WI38 (cell line): ENCODE measurements at regions not wholly inside any gene's neighbourhood (a gene's known extent, or its start where the extent isn't known, plus 50 kb on each side); places are given as distances from the start of the nearest gene placed in this dataset.
"Not testable (repeated sequence)": the region's sequence is repeated elsewhere in the genome, so short reads cannot be mapped to it uniquely, and the experiment has no call there.

ENCODE experiments used
- H3K4me3 ChIP-seq: 2 replicates; pipeline ENCODE4 v1.5.1; 2011; ENCODE audit warnings: low read depth, mild to moderate bottlenecking, control low read depth, low read length
- TF ChIP-seq, protein P1 (sequence below): IDR thresholded peaks from 2 replicates; pipeline ENCODE4 v1.5.1; 2012; ENCODE audit warnings: low read depth, mild to moderate bottlenecking, control low read depth, low read length

DNA sequence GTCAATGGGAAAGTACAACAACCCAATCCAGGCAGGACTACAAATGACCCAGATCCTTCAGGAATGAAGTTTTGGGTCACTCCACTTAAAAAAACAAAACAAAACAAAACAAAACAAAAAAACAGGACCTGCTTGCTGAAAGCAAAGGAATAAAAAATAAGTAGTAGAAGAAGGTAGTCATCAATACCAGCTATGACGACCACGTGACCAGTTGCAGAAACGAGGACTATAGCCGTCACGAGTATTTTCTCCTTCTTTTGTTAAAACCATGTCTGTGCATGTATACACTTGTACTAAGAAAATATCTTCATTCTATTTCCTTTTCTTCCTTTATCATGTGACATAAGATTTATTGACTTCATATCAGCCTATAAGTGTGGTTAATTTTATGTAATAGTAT, 308.4 kb upstream of the DEFB112 start:
- no peak overlapping the region for H3K4me3 ChIP-seq
- TF ChIP-seq, protein P1, sequence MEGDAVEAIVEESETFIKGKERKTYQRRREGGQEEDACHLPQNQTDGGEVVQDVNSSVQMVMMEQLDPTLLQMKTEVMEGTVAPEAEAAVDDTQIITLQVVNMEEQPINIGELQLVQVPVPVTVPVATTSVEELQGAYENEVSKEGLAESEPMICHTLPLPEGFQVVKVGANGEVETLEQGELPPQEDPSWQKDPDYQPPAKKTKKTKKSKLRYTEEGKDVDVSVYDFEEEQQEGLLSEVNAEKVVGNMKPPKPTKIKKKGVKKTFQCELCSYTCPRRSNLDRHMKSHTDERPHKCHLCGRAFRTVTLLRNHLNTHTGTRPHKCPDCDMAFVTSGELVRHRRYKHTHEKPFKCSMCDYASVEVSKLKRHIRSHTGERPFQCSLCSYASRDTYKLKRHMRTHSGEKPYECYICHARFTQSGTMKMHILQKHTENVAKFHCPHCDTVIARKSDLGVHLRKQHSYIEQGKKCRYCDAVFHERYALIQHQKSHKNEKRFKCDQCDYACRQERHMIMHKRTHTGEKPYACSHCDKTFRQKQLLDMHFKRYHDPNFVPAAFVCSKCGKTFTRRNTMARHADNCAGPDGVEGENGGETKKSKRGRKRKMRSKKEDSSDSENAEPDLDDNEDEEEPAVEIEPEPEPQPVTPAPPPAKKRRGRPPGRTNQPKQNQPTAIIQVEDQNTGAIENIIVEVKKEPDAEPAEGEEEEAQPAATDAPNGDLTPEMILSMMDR = no peak

- H3K4me3 ChIP-seq = no peak overlapping the region
- TF ChIP-seq, protein P1 = no peak
Measured at GRCh38 chr6:50361641-50362331, 312.1 kb upstream of the DEFB112 start.

DNA sequence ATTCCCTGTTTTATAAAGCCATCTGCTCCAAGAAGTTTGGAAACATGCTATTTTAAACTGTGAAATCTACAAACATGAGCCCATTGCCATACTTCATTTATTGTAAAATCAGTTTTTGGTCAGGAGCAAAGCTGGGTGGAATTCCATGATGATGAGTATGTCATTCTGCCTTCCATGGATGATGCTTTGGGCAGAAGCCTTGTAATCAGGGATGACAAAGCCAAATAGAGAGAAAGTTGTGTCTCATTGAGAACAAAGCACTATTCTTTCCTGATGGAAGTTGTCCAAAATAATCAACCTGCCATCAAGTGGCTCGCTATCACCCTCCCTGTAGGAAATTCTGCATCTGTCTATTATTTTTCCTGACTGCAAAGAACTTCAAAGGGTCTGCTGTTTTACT, 313.0 kb upstream of the DEFB112 start:
- no peak overlapping the region for H3K4me3 ChIP-seq
- TF ChIP-seq, protein P1 = no peak

GRCh38 chr6:50369996-50370395, 320.3 kb upstream of the DEFB112 start:
- TF ChIP-seq, protein P1 = no peak
- H3K4me3 ChIP-seq = no peak overlapping the region

- TF ChIP-seq, protein P1 = no peak
- no peak overlapping the region for H3K4me3 ChIP-seq
Measured at GRCh38 chr6:50380406-50381098, 330.8 kb upstream of the DEFB112 start.

GRCh38 chr6:50381099-50381415, 331.3 kb upstream of the DEFB112 start:
- H3K4me3 ChIP-seq = no peak overlapping the region
- TF ChIP-seq, protein P1 = no peak

DNA sequence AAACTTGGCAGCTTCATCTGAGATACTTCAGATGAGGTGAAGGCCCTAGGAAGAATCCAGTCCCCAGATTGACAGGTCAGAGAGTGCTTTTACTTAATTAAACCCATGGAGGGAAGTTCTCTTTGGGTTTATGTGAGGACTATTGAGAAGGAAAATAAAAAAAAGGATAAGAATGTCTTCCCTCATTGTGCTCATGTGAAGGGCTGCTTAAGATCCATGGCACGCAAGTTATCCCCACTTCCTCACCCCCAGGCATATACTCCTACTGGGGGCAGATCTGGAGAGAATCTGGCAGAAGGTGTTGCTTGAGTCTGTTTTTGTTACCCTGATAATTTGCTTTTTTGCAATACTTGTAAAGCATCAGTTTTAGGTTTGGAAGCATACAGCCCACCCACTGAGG, 322.9 kb upstream of the TFAP2D start:
- TF ChIP-seq, protein P1 = no peak
- no peak overlapping the region for H3K4me3 ChIP-seq

DNA sequence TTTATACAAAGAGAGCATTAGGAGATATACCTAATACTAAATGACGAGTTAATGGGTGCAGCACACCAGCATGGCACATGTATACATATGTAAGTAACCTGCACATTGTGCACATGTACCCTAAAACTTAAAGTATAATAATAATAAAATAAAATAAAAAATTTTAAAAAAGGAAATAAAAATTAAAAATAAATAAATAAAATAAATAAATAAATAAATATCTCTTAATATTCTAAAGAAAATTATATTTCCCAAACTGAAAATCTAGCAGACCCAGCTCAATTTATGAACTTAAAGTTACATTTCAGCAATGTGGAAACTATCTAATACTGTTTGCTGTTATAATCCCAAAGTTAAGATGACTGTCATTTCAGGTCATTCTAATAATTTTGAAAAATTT, 319.2 kb upstream of the TFAP2D start:
- H3K4me3 ChIP-seq = not testable (repeated sequence)
